Neuronal stem cell (in vitro differentiated cells): ENCODE measurements at regions not wholly inside any gene's neighbourhood (a gene's known extent, or its start where the extent isn't known, plus 50 kb on each side); places are given as distances from the start of the nearest gene placed in this dataset.

ENCODE experiments used
- DNase-seq: peaks from one replicate; pipeline ENCODE4 v3.0.0-alpha.2; 2013; ENCODE audit warnings: low spot score
- H2AFZ ChIP-seq: one replicate; pipeline ENCODE4 v1.6.1; 2013; ENCODE audit warnings: mild to moderate bottlenecking, low read length, inconsistent platforms
- H2AK5ac ChIP-seq: 2 replicates; pipeline ENCODE4 v1.6.1; 2013; ENCODE audit warnings: low read depth, mild to moderate bottlenecking, inconsistent platforms, low read length, moderate library complexity, mixed read lengths
- H2BK120ac ChIP-seq: 2 replicates; pipeline ENCODE4 v1.6.1; 2013; ENCODE audit warnings: low read depth, mild to moderate bottlenecking, inconsistent platforms, low read length, moderate library complexity, mixed read lengths
- H2BK12ac ChIP-seq: one replicate; pipeline ENCODE4 v1.6.1; 2013; ENCODE audit warnings: low read length, inconsistent platforms
- H2BK15ac ChIP-seq: 2 replicates; pipeline ENCODE4 v1.6.1; 2013; ENCODE audit warnings: mild to moderate bottlenecking, low read length, inconsistent platforms, mixed read lengths
- H2BK5ac ChIP-seq: one replicate; pipeline ENCODE4 v1.6.1; 2013; ENCODE audit warnings: inconsistent platforms, mild to moderate bottlenecking, low read length, moderate library complexity
- H3K14ac ChIP-seq: one replicate; pipeline ENCODE4 v1.6.1; 2013; ENCODE audit warnings: low read length, inconsistent platforms
- H3K18ac ChIP-seq: 2 replicates; pipeline ENCODE4 v1.6.1; 2013; ENCODE audit warnings: low read length, inconsistent platforms
- H3K23ac ChIP-seq: 2 replicates; pipeline ENCODE4 v1.6.1; 2013; ENCODE audit warnings: low read depth, mild to moderate bottlenecking, mixed read lengths, low read length, inconsistent platforms; ENCODE audit not compliant: poor library complexity
- H3K27ac ChIP-seq: replicated peaks from 3 replicates; pipeline ENCODE4 v1.5.1; 2013; ENCODE audit warnings: low read length, inconsistent platforms
- H3K27me3 ChIP-seq, 3 experiments: 2 replicates each; pipeline ENCODE4 v1.6.1; 2013; ENCODE audit warnings: low read length in 3 of 3, mild to moderate bottlenecking in 2 of 3, inconsistent platforms in 1 of 3, low read depth in 1 of 3, mixed read lengths in 1 of 3, moderate library complexity in 1 of 3; ENCODE audit not compliant: control insufficient read depth in 3 of 3, insufficient read depth in 3 of 3
- H3K36me3 ChIP-seq, 2 donors: replicated peaks in 1 of 2; 2 replicates each; pipeline ENCODE4 v1.6.1; 2013; ENCODE audit warnings: low read length in 2 of 2; ENCODE audit not compliant: control insufficient read depth in 2 of 2, insufficient read depth in 2 of 2
- H3K4ac ChIP-seq: 2 replicates; pipeline ENCODE4 v1.6.1; 2013; ENCODE audit warnings: inconsistent platforms, mild to moderate bottlenecking, low read length, moderate library complexity
- H3K4me1 ChIP-seq, 2 donors: 1 replicate in 1 of 2; 2 replicates in 1 of 2; pipeline ENCODE4 v1.6.1; 2013; ENCODE audit warnings: low read length in 2 of 2, low read depth in 1 of 2; ENCODE audit not compliant: control insufficient read depth in 2 of 2, insufficient read depth in 1 of 2
- H3K4me2 ChIP-seq: one replicate; pipeline ENCODE4 v1.6.1; 2013; ENCODE audit warnings: mild to moderate bottlenecking, low read length, inconsistent platforms; ENCODE audit not compliant: insufficient read depth, poor library complexity, severe bottlenecking
- H3K4me3 ChIP-seq, 2 donors: 2 replicates each; pipeline ENCODE4 v1.5.1; 2013; ENCODE audit warnings: low read length in 2 of 2, mild to moderate bottlenecking in 2 of 2, inconsistent platforms in 1 of 2, moderate library complexity in 1 of 2
- H3K79me1 ChIP-seq: one replicate; pipeline ENCODE4 v1.6.1; 2013; ENCODE audit warnings: low read depth, mild to moderate bottlenecking, inconsistent platforms, low read length, moderate library complexity
- H3K9ac ChIP-seq: one replicate; pipeline ENCODE4 v1.6.1; 2013; ENCODE audit warnings: mild to moderate bottlenecking, low read depth, low read length, inconsistent platforms; ENCODE audit not compliant: poor library complexity
- H3K9me3 ChIP-seq, 2 donors: replicated peaks in 1 of 2; 2 replicates each; pipeline versions ENCODE3 to v1.6.1; 2013; ENCODE audit warnings: low read length in 2 of 2, mild to moderate bottlenecking in 2 of 2, inconsistent platforms in 1 of 2, low read depth in 1 of 2, mixed read lengths in 1 of 2, moderate library complexity in 1 of 2; ENCODE audit not compliant: control insufficient read depth in 2 of 2, insufficient read depth in 1 of 2
- H4K8ac ChIP-seq: one replicate; pipeline ENCODE4 v1.6.1; 2013; ENCODE audit warnings: low read depth, mild to moderate bottlenecking, inconsistent platforms, low read length, moderate library complexity
- H4K91ac ChIP-seq: one replicate; pipeline ENCODE4 v1.6.1; 2013; ENCODE audit warnings: low read length, low read depth, mild to moderate bottlenecking, inconsistent platforms; ENCODE audit not compliant: poor library complexity
- WGBS, 2 donors: extraction: QIAGEN DNeasy Blood & Tissue Kit; methylation state at CpG; one replicate each; pipeline ENCODE4 v1.1.7; 2013; ENCODE audit warnings: missing lambda C conversion rate in 2 of 2, mixed read lengths in 1 of 2; ENCODE audit not compliant: insufficient read length in 2 of 2, insufficient replicate concordance in 1 of 2; ENCODE audit errors: extremely low coverage in 2 of 2; 5-methylcytosine and 5-hydroxymethylcytosine counted together

DNA sequence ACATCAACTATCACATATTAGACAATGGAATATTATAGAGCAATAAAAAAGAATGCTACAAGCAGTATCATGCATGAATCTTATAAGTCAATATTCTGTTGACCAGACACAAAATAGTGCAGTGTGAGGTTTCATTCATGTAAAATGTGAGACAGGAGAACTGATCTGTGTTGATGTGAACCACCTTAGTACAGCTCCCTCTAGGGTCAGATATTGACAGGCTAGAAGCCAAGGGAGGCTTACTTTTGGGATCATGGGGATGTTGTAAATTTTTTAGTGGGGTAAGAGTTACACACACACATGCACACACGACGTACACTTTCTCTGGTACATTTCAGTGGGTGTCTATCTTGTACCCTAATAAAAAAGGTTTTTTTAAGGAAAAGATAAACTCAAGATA lies 231.6 kb upstream of the FOXK1 start:
- H2BK120ac ChIP-seq = no peak overlapping the region
- no peak overlapping the region for H3K14ac ChIP-seq
- no peak overlapping the region for H2AFZ ChIP-seq
- H2AK5ac ChIP-seq = no peak overlapping the region
- H3K9me3 ChIP-seq = peaks cover 0 to 7% of the 10 kb centered on the region in 2 donors
- H3K23ac ChIP-seq = no peak overlapping the region
- no peaks in the 10 kb centered on the region for H3K27me3 ChIP-seq
- no peaks in the 10 kb centered on the region for H3K4me1 ChIP-seq
- H3K36me3 ChIP-seq = peaks cover 0 to 2% of the 10 kb centered on the region in 2 donors
- no peak overlapping the region for H2BK12ac ChIP-seq
- H3K4me2 ChIP-seq = no peak overlapping the region
- no peak for DNase-seq
- H2BK5ac ChIP-seq = no peak overlapping the region
- H4K91ac ChIP-seq = no peak overlapping the region
- H3K18ac ChIP-seq = no peak overlapping the region
- H4K8ac ChIP-seq = no peak overlapping the region
- no CpG with 5 or more reads among the region's 2 CpGs for WGBS, 2 donors
- no peak overlapping the region for H2BK15ac ChIP-seq
- no peaks in the 10 kb centered on the region for H3K79me1 ChIP-seq
- no peak overlapping the region for H3K9ac ChIP-seq
- no peak overlapping the region for H3K4me3 ChIP-seq
- no peak overlapping the region for H3K4ac ChIP-seq
- H3K27ac ChIP-seq = no peak overlapping the region

DNA sequence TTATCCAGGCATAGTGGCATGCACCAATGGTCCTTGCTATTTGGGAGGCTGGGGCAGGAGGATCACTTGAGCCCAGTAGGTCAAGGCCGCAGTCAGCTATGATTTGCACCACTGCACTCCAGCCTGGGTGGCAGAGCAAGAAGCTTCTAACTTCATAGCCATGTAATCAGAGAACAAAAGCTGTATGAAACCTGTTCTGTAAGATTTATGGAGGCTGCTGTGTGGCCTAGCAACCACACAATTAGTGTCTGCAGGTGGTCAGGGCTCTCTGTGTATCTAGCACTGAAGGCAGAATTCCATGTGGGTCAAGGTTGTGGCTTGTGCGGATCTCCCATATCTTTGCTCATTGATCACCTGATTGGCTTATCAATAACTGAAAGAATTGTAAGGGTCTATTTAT lies 221.5 kb upstream of the FOXK1 start:
- Histone ChIP-seq H2BK12ac (no peak overlapping the region), H3K4me1 (no peaks in the 10 kb centered on the region), H3K27me3 (peaks cover 0 to 7% (median 0%) of the 10 kb centered on the region in 3 experiments), H3K27ac (no peak overlapping the region), H4K91ac (no peak overlapping the region), H2BK15ac (no peak overlapping the region), H2AK5ac (no peak overlapping the region), H3K23ac (no peak overlapping the region), H2AFZ (no peak overlapping the region), H3K14ac (no peak overlapping the region), H3K4me3 (no peak overlapping the region), H2BK5ac (no peak overlapping the region), H3K79me1 (no peaks in the 10 kb centered on the region), H3K4ac (no peak overlapping the region), H3K9ac (no peak overlapping the region), H3K36me3 (no peaks in the 10 kb centered on the region), H3K9me3 (no peaks in the 10 kb centered on the region), H2BK120ac (no peak overlapping the region), H3K18ac (no peak overlapping the region), H3K4me2 (no peak overlapping the region), H4K8ac (no peak overlapping the region)
- DNase-seq = no peak
- WGBS, 2 donors = no CpG with 5 or more reads among the region's 2 CpGs

DNA sequence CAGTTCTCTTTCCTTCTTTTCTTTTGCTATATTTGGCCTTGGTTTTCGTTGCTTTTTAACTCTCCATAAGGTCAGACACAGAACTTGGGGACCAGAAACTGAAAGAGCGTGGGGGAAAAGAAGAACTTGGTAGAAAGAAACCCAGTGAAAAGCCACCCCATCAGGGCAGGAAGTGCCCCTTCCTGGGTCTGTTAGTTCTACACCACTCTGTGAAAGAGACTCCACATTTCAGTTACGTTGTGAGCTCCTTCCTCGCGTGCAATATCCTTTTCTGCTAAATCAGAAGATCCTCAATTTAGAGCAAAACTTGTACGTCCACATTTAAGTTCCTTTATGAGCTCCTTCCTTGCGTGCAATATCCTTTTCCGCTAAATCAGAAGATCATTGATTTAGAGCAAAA lies 220.6 kb upstream of the FOXK1 start:
- no peaks in the 10 kb centered on the region for H3K9me3 ChIP-seq
- H2AFZ ChIP-seq = no peak overlapping the region
- peaks cover 0 to 8% (median 0%) of the 10 kb centered on the region in 3 experiments for H3K27me3 ChIP-seq
- no peak overlapping the region for H3K9ac ChIP-seq
- no peak for DNase-seq
- no peaks in the 10 kb centered on the region for H3K4me1 ChIP-seq
- no peak overlapping the region for H3K14ac ChIP-seq
- no peaks in the 10 kb centered on the region for H3K36me3 ChIP-seq
- H3K79me1 ChIP-seq = no peaks in the 10 kb centered on the region
- H4K91ac ChIP-seq = no peak overlapping the region
- no peak overlapping the region for H3K4me2 ChIP-seq
- H3K23ac ChIP-seq = no peak overlapping the region
- WGBS, 2 donors = no CpG with 5 or more reads among the region's 8 CpGs
- H2BK12ac ChIP-seq = no peak overlapping the region
- H2BK5ac ChIP-seq = no peak overlapping the region
- H4K8ac ChIP-seq = no peak overlapping the region
- no peak overlapping the region for H3K18ac ChIP-seq
- H3K4me3 ChIP-seq = no peak overlapping the region
- no peak overlapping the region for H3K4ac ChIP-seq
- H2BK15ac ChIP-seq = no peak overlapping the region
- H2BK120ac ChIP-seq = no peak overlapping the region
- H3K27ac ChIP-seq = no peak overlapping the region
- H2AK5ac ChIP-seq = no peak overlapping the region

DNA sequence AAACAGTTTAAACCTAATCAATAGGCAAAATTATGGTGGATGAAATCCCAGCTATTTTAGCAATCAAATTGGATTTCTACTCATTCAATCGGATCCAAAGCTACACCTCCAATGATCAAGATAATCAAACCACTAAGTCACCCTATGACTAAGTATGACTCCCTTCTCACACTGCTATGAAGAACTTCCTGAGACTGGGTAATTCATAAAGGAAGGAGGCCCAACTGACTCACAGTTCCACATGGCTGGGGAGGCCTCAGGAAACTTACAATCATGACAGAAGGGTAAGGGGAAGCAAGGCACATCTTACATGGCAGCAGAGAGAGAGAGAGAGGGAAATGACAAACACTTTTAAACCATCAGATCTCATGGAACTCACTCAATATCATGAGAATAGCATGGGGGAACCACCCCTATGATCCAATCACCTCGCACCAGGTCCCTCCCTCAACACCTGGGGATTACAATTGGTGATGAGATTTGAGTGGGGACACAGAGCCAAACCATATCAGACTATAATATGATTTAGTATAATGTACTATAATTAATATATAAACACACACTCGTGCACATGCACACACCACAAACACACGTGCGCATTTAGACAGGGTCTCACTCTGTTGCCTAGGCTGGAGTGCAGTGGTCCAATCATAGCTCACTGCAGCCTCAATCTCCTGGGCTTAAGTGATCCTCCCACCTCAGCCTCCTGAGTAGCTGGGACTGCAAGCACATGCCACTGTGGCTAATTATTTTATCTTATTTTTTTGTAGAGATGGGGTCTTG lies 213.6 kb upstream of the FOXK1 start:
- no CpG with 5 or more reads among the region's 5 CpGs for WGBS, 2 donors
- no peaks in the 10 kb centered on the region for H3K36me3 ChIP-seq
- H2BK15ac ChIP-seq = no peak overlapping the region
- no peak overlapping the region for H4K91ac ChIP-seq
- no peak overlapping the region for H3K27ac ChIP-seq
- H2AFZ ChIP-seq = no peak overlapping the region
- no peak overlapping the region for H4K8ac ChIP-seq
- no peak overlapping the region for H3K14ac ChIP-seq
- no peak overlapping the region for H3K23ac ChIP-seq
- no peaks in the 10 kb centered on the region for H3K79me1 ChIP-seq
- no peak overlapping the region for H2BK5ac ChIP-seq
- H3K4ac ChIP-seq = no peak overlapping the region
- no peak for DNase-seq
- H3K9ac ChIP-seq = no peak overlapping the region
- peaks cover 0 to 2% of the 10 kb centered on the region in 2 donors for H3K9me3 ChIP-seq
- no peak overlapping the region for H3K4me2 ChIP-seq
- H3K27me3 ChIP-seq = peaks cover 0 to 4% (median 0%) of the 10 kb centered on the region in 3 experiments
- H3K4me3 ChIP-seq = no peak overlapping the region
- H2BK120ac ChIP-seq = no peak overlapping the region
- no peaks in the 10 kb centered on the region for H3K4me1 ChIP-seq
- no peak overlapping the region for H3K18ac ChIP-seq
- H2AK5ac ChIP-seq = no peak overlapping the region
- no peak overlapping the region for H2BK12ac ChIP-seq
